Adrenal gland (tissue), 9 donors: ENCODE measurements at regions not wholly inside any gene's neighbourhood (a gene's known extent, or its start where the extent isn't known, plus 50 kb on each side); places are given as distances from the start of the nearest gene placed in this dataset.
"Not testable (repeated sequence)": the region's sequence is repeated elsewhere in the genome, so short reads cannot be mapped to it uniquely, and the experiment has no call there.

Experiments
- DNase-seq, 7 donors: peaks; one replicate each; pipeline ENCODE4 v3.0.0-alpha.2; 2019 to 2020
- H3K27ac ChIP-seq, 5 donors: fragments of 200-600 bp; sonication (generic) in 4 of 5; 1 replicate in 3 of 5; 2 replicates in 2 of 5; pipeline versions ENCODE4 v1.5.1 to v1.8.0; 2016 to 2020; ENCODE audit warnings: mild to moderate bottlenecking in 1 of 5
- H3K27me3 ChIP-seq: fragments of 200-600 bp; 2 replicates; pipeline ENCODE4 v1.8.0; 2021
- H3K36me3 ChIP-seq, 2 donors: fragments of 200-600 bp; replicated peaks in 1 of 2; 1 replicate in 1 of 2; 2 replicates in 1 of 2; pipeline versions ENCODE4 v1.5.1 to v1.8.0; 2018 to 2022
- H3K4me1 ChIP-seq, 2 donors: fragments of 200-600 bp; replicated peaks in 1 of 2; 1 replicate in 1 of 2; 2 replicates in 1 of 2; pipeline versions ENCODE4 v1.5.1 to v1.8.0; 2018 to 2021
- H3K4me3 ChIP-seq, 4 donors: fragments of 200-600 bp; sonication (generic) in 3 of 4; one replicate each; pipeline ENCODE4 v1.5.1; 2016 to 2018
- H3K9me3 ChIP-seq, 3 donors: fragments of 200-600 bp; sonication (generic) in 1 of 3; replicated peaks in 1 of 3; 1 replicate in 2 of 3; 2 replicates in 1 of 3; pipeline versions ENCODE4 v1.5.1 to v1.8.0; 2016 to 2021
- WGBS, 4 donors: extraction: QIAGEN DNeasy Blood & Tissue Kit in 2 of 4; methylation state at CpG; one replicate each; pipeline versions ENCODE4 v1.1.5 to v1.1.7; 2013 to 2017; 5-methylcytosine and 5-hydroxymethylcytosine counted together
- intact Hi-C, 2 donors: fragments of 100-400 bp; cut with DNase I; formaldehyde crosslinking; loops; one replicate each; pipeline versions ENCODE4 v1.14.1 to v1.15.0; 2022 to 2023
- TF ChIP-seq, protein P1 (sequence below), 6 experiments: fragments of 450-650 bp in 4 of 6; fragments of 200-600 bp in 2 of 6; sonication (generic) in 1 of 6; IDR thresholded peaks; 1 replicate in 5 of 6; 2 replicates in 1 of 6; pipeline versions ENCODE4 v1.5.1 to v1.8.0; 2016 to 2021; ENCODE audit warnings: antibody characterized with exemption in 6 of 6, mild to moderate bottlenecking in 2 of 6, moderate library complexity in 1 of 6
- donor health status: healthy with polysubstance abuse.
- donor health status: Bipolar disorder and iron deficiency.
- donor health status: DM: yes; HTN: yes; CAD: no.
- donor health status: DM: no; HTN: no; CAD: no.
- donor health status: DM: no; HTN: no; CAD: no.

DNA sequence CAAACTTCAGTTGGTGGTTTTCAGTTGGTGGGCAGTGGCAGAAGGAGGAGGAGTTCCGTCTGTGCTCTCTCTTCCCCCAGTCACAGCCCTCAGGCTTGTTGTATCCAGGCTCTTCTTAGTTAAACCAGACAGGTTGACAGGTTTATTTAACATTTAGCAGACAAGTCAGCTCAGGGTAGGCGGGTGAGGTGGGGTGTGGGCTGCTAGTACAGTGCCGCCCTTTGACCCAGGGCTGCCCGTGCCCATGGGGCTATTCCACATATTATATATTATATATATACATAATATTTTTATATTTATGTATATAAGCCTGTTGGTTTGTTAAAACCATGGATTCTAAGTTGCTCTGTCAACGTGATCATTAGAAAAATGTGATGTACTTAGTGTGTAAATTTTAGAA, 1740.6 kb upstream of the DEFB115 start:
- H3K4me1 ChIP-seq, DNase-seq, H3K27me3 ChIP-seq, H3K36me3 ChIP-seq, H3K4me3 ChIP-seq, H3K27ac ChIP-seq, intact Hi-C loops, H3K9me3 ChIP-seq: not testable (repeated sequence)
- 51 to 66% (median 60%) methylated on average over 5 of the region's 5 CpGs for WGBS, 4 donors

DNA sequence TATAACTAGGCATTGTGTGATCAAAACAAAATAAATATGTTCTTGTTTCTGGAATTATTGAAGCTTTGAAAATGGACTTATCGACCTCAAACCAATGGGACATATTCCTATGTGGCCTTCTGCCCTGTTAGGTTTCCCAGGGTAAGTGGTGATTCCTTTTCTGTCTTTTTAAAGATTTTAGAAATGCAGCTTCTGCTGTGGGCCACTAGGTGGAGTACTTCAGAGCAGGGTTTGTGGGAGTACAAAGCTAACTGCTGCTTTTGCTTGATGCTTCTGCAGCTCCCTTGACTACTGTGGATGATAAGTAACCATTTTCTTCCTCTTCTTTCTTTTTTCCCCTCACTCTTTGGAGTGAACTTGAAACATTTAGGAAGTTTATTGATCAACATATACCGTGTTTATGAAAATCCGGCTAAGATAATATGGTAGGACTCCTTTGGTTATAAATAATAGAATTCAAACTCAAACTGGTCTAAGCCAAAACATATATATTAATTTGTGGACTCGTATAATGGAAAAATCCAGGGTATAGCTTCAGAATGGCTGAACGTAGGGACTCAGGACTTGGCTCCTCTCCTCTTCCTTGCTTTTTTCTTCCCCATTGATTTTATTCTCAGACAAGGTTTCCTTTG, 1737.7 kb upstream of the DEFB115 start:
- 33 to 43% (median 40%) methylated on average over 5 of the region's 5 CpGs for WGBS, 4 donors
- H3K27me3 ChIP-seq, intact Hi-C loops, H3K4me3 ChIP-seq, H3K36me3 ChIP-seq, H3K4me1 ChIP-seq, DNase-seq, H3K27ac ChIP-seq, H3K9me3 ChIP-seq: not testable (repeated sequence)
- TF ChIP-seq, protein P1, sequence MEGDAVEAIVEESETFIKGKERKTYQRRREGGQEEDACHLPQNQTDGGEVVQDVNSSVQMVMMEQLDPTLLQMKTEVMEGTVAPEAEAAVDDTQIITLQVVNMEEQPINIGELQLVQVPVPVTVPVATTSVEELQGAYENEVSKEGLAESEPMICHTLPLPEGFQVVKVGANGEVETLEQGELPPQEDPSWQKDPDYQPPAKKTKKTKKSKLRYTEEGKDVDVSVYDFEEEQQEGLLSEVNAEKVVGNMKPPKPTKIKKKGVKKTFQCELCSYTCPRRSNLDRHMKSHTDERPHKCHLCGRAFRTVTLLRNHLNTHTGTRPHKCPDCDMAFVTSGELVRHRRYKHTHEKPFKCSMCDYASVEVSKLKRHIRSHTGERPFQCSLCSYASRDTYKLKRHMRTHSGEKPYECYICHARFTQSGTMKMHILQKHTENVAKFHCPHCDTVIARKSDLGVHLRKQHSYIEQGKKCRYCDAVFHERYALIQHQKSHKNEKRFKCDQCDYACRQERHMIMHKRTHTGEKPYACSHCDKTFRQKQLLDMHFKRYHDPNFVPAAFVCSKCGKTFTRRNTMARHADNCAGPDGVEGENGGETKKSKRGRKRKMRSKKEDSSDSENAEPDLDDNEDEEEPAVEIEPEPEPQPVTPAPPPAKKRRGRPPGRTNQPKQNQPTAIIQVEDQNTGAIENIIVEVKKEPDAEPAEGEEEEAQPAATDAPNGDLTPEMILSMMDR (IDR thresholded peaks at IDR 0.05) = peak in 5 of 6 experiments; percentile 21 to 51 (median 36)

DNA sequence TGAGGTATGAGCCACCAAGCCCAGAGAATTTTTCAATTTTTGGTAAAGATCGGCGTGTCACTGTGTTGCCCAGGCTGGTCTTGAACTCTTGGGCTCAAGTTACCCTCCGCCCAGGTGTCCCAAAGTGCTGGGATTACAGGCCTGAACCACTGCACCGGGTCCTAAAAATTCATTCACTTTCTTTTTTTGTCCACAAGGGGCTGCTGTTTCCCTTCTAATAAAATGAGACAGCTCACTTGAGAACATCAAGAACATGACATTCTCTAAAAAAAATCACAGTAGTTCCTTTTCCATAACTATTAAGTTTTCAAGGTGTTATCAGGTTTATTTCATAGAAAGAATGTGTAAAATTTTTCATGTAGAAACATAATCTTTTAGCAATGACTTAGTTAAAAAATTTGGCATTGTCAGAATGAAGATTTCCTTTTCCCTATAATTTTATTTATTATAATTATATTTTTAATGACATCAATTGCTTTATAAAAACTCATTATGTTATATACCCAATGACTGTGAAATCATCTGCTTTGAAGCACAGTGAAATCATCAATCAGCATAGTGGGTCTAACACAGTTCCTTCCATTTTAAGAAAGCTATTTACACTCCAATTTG, 1723.8 kb upstream of the DEFB115 start:
- H3K4me1 ChIP-seq, intact Hi-C loops, H3K27ac ChIP-seq, H3K36me3 ChIP-seq, H3K9me3 ChIP-seq, DNase-seq, H3K27me3 ChIP-seq, H3K4me3 ChIP-seq: not testable (repeated sequence)
- TF ChIP-seq, protein P1 (IDR thresholded peaks at IDR 0.05) = peak in 4 of 6 experiments; percentile 10 to 38 (median 18)
- 26 to 46% (median 36%) methylated on average over 4 of the region's 4 CpGs for WGBS, 4 donors

DNA sequence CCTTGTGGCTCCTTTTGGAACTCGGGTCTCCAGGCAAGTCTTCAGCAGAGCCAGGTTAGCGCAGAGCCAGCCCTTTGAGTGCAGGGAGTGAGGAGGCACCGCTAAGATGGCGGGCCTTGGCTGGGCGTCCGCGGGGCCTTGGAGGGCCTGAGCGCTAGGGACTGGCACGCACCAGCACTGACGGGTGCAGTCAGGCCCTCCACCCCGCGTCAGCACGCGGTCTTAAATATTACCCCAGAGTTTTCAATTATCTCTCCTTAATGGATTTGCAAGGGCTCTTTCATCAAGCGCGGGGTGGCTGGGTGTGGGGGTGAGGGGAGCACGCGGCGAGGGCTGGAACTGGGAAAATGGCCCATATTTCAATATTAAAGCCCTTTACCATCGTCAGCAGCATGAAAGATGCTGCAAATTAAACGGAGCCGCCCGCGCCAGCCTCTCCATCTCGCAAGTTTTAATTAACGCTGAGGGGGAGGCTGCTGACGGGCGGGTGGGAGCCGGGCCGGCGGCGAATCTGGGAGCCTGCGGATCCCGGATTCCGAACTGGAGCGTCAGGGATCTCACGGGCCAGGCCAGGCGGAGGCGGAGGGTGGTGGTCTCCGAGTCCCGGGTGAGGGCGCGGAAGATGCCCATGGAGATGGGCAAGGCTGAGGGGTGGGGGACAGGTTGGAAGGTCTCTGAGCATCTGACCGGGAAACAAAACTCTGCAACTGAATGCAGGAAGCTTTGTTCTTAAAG, 1690.4 kb upstream of the DEFB115 start:
- 36 to 73% (median 57%) methylated on average over 35 to 44 of the region's 44 CpGs for WGBS, 4 donors
- H3K9me3 ChIP-seq, H3K4me3 ChIP-seq, DNase-seq, intact Hi-C loops, H3K4me1 ChIP-seq, H3K36me3 ChIP-seq, H3K27ac ChIP-seq, H3K27me3 ChIP-seq: not testable (repeated sequence)

DNA sequence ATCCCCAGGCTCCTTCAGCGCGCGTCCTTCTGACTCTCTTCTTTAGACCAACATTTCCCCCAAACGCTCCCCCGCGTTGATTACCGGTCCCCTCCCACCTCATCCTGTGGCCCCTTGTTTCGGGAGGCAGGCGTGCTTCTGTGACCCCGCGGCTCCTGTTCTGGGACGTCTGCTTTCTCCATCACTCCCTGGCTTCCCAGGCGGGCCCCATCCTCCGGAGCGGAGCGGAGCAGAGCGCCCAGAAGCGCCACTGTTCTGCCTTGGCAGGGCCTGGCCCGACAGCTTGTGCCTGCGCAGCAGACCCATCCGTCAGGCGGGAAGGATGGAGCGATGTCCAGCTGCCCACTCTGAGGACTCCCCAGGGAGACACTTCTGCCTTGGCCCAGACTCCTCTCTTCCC, 1689.8 kb upstream of the DEFB115 start:
- H3K36me3 ChIP-seq, H3K4me3 ChIP-seq, H3K9me3 ChIP-seq, intact Hi-C loops, H3K4me1 ChIP-seq, H3K27me3 ChIP-seq, H3K27ac ChIP-seq, DNase-seq: not testable (repeated sequence)
- 32 to 64% (median 49%) methylated on average over 10 to 23 of the region's 23 CpGs for WGBS, 4 donors

DNA sequence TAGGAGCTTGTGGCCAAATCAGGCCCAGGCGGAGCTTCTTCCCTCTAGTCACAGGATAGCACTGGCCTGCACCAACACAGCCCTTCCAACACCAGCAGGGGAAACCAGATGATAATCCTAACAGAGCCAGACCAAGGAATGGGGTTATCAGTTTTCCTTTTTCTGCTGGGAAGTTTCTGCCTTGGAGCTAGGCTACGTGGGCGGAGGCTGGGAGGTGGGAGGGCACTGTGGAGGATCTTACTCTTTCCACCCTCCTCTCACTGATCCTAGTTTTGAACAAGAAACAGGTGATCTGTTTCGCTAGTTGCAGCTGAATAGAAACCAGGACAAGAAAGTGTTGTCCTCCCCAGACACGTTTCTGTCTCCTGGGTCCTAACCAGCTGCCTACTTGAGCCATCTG, 1687.3 kb upstream of the DEFB115 start:
- intact Hi-C loops, H3K4me3 ChIP-seq, DNase-seq, H3K27me3 ChIP-seq, H3K4me1 ChIP-seq, H3K9me3 ChIP-seq, H3K27ac ChIP-seq, H3K36me3 ChIP-seq: not testable (repeated sequence)
- 53 to 62% (median 59%) methylated on average over 3 to 5 of the region's 5 CpGs for WGBS, 4 donors

DNA sequence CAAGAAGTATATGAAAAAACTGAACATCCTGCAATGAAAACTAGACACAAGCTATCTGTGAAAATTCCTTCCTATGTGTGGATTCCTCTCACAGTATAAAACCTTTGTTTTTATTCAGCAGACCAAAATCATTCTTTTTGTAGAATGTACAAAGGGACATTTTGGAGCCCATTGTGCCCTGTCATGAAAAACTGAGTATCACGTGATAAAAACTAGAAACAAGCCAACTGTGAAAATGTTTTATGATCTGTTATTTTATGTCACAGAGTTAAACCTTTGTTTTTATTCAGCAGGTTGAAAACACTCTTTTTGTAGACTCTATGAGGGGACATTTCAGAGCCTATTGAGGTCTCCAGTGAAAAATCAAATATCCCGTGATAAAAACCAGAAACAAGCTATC, 1667.9 kb upstream of the DEFB115 start:
- H3K9me3 ChIP-seq, H3K4me1 ChIP-seq, H3K27ac ChIP-seq, H3K27me3 ChIP-seq, intact Hi-C loops, H3K4me3 ChIP-seq, H3K36me3 ChIP-seq, DNase-seq: not testable (repeated sequence)
- WGBS, 4 donors = 59 to 77% (median 66%) methylated on average over 2 of the region's 2 CpGs

DNA sequence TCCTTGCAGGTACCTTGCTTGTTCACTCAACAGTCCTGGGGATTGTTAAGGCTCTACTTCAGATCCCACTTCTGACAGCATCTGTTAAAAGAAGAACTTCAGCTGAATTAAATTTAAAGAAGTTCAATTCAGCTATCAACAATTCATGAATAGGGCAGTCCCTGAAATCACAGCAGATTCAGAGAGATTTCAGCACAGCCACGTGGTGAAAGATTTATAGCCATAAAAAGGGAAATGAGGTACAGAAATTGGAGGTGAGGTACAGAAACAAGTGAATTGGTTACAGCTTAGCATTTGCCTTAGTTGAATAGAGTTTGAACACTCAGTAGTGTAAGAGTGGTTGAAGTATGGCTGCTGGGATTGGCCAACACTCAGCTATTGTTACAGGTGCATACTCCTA, 1653.3 kb upstream of the DEFB115 start:
- H3K9me3 ChIP-seq, H3K27me3 ChIP-seq, H3K36me3 ChIP-seq, H3K4me1 ChIP-seq, DNase-seq, intact Hi-C loops, H3K27ac ChIP-seq, H3K4me3 ChIP-seq: not testable (repeated sequence)
- WGBS, 4 donors = 5 to 13% (median 8%) methylated on average over 1 of the region's 1 CpG

DNA sequence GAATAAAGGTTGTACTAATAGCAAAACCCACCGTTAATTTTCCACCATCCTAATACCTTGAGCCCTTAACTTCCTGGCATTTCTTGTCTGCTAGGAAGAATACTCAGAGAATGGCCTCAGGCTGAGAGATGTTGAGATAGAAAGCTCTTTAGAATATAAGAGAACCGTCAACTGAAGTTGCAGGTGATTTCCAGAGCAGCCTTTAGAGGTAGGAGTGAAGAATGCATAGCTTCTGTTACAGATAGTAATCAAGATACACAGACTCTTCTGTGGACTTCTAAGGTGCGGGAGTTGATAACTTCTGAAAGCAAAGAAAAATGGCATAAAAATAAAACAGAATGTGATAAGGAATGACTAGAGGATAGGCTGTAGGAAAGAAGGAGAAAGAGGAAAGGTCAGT, 1651.3 kb upstream of the DEFB115 start:
- H3K4me1 ChIP-seq, H3K9me3 ChIP-seq, DNase-seq, H3K4me3 ChIP-seq, H3K27me3 ChIP-seq, H3K36me3 ChIP-seq, intact Hi-C loops, H3K27ac ChIP-seq: not testable (repeated sequence)
- 40 to 61% (median 56%) methylated on average over 3 of the region's 3 CpGs for WGBS, 4 donors
